Activated B cell treated with CpG ODN at 0.5 μM for 24 hours (primary cell): ENCODE measurements at regions not wholly inside any gene's neighbourhood (a gene's known extent, or its start where the extent isn't known, plus 50 kb on each side); places are given as distances from the start of the nearest gene placed in this dataset.

Experiments
- ATAC-seq: fragments of 200-7000 bp; cut with Tn5 transposase; one replicate; pipeline ENCODE4 v1.10.0; 2021; ENCODE audit warnings: low read depth, mild to moderate bottlenecking, moderate library complexity
- CTCF ChIA-PET: fragments of 350-600 bp; sonication (Branson Sonifier 250); formaldehyde crosslinking; loops from one replicate; lab custom pipeline; 2021; ENCODE audit warnings: antibody characterized with exemption; lab: Charles Lee
- POLR2A ChIA-PET: fragments of 350-600 bp; sonication (Branson Sonifier 250); formaldehyde crosslinking; loops from one replicate; lab custom pipeline; 2021; ENCODE audit warnings: antibody characterized with exemption; lab: Charles Lee
- DNase-seq: peaks from one replicate; pipeline ENCODE4 v3.0.0; 2022
- H3K27ac Mint-ChIP-seq: one replicate; pipeline ENCODE4 v1.8.0; 2020; ENCODE audit warnings: mixed read lengths
- H3K27me3 Mint-ChIP-seq: one replicate; pipeline ENCODE4 v1.8.0; 2021; ENCODE audit warnings: mixed read lengths
- H3K36me3 Mint-ChIP-seq: one replicate; pipeline ENCODE4 v1.8.0; 2021; ENCODE audit warnings: low read depth, mixed read lengths
- H3K4me1 Mint-ChIP-seq: one replicate; pipeline ENCODE4 v1.8.0; 2021; ENCODE audit warnings: mixed read lengths
- H3K4me3 Mint-ChIP-seq: one replicate; pipeline ENCODE4 v1.8.0; 2020; ENCODE audit warnings: mild to moderate bottlenecking, mixed read lengths
- H3K9me3 Mint-ChIP-seq: one replicate; pipeline ENCODE4 v1.8.0; 2020; ENCODE audit warnings: mixed read lengths
- intact Hi-C: fragments of 100-400 bp; cut with micrococcal nuclease; formaldehyde crosslinking; loops from one replicate; pipeline ENCODE4 v1.15.1; 2024
- TF ChIP-seq, protein P1 (sequence below): fragments of 200-600 bp; IDR thresholded peaks from one replicate; pipeline ENCODE4 v1.8.0; 2022; ENCODE audit warnings: antibody characterized with exemption, mild to moderate bottlenecking

DNA sequence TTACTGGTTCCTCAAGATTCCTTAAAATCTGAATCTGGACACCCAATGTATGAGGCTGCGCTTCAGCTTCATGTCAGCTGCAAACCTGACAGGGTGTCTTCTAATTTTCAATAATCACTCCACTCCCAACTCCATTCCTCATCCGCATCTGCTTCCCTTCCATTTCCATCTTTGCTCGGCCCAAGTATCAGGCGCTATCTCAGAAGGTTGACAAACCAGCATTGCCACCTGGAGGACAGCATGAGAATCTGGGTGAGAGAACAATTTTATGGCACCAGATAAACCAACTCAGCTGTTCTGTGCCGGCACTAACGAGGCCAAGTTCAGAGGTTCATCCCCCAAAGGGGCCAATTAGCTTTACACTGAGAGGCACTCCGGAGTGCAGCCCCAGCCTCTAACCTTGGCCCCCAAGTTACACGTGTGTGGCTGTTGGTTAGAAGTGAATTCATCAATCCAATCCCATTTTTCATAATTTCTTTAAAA lies 79.1 kb upstream of the LMO2 start:
- TF ChIP-seq, protein P1, sequence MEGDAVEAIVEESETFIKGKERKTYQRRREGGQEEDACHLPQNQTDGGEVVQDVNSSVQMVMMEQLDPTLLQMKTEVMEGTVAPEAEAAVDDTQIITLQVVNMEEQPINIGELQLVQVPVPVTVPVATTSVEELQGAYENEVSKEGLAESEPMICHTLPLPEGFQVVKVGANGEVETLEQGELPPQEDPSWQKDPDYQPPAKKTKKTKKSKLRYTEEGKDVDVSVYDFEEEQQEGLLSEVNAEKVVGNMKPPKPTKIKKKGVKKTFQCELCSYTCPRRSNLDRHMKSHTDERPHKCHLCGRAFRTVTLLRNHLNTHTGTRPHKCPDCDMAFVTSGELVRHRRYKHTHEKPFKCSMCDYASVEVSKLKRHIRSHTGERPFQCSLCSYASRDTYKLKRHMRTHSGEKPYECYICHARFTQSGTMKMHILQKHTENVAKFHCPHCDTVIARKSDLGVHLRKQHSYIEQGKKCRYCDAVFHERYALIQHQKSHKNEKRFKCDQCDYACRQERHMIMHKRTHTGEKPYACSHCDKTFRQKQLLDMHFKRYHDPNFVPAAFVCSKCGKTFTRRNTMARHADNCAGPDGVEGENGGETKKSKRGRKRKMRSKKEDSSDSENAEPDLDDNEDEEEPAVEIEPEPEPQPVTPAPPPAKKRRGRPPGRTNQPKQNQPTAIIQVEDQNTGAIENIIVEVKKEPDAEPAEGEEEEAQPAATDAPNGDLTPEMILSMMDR: no peak
- Mint-ChIP-seq H3K36me3 (no peaks in the 10 kb centered on the region), H3K27ac (no peak overlapping the region), H3K4me3 (no peak overlapping the region), H3K9me3 (no peaks in the 10 kb centered on the region), H3K27me3 (peaks cover 4% of the 10 kb centered on the region), H3K4me1 (peaks cover 5% of the 10 kb centered on the region)
- no peak for DNase-seq
- POLR2A ChIA-PET: interaction anchor here (1.3 to 1.6 kb wide), 4 partner anchors 58 to 112 kb away, joined by 3 to 6 read pairs (median 4); no protein-coding TSS in a partner anchor
- ATAC-seq: peak; percentile 87
- intact Hi-C loops: loop anchor here (1.0 kb wide), 5 partner anchors 17 to 163 kb away; no protein-coding TSS in a partner anchor
- CTCF ChIA-PET: interaction anchor here (0.6 to 5.5 kb wide), 26 partner anchors 9 to 387 kb away, joined by 3 to 99 read pairs (median 5); partner anchors contain the start of gene ABTB2

DNA sequence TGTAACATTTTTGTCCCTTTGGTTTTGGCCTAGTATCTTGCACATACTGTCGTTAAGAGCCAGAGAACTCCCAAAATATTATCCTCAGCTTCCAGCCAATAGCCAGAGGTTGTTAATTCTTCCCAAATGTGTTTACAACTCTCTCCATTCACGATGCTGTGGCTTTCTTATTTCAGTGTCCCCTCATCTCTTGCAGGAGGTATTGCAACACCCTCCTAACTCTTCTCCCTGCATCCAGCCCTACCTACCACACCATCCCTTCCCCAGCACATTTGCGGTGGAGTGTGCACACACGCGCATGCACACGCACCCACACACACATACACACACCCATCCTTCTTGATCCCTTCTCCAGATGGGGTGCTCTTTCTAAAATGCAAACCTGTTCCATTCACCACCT lies 75.6 kb upstream of the LMO2 start:
- TF ChIP-seq, protein P1: no peak
- CTCF ChIA-PET: interaction anchor here (0.8 to 1.5 kb wide), 3 partner anchors 9 to 107 kb away, joined by 3 read pairs; no protein-coding TSS in a partner anchor
- intact Hi-C loops: no loop called here
- ATAC-seq (no peak), DNase-seq (no peak)
- H3K27ac Mint-ChIP-seq: no peak overlapping the region
- peaks cover 5% of the 10 kb centered on the region for H3K4me1 Mint-ChIP-seq
- H3K4me3 Mint-ChIP-seq: no peak overlapping the region
- no peaks in the 10 kb centered on the region for H3K9me3 Mint-ChIP-seq
- POLR2A ChIA-PET: no interaction called here
- H3K27me3 Mint-ChIP-seq: no peaks in the 10 kb centered on the region
- H3K36me3 Mint-ChIP-seq: no peaks in the 10 kb centered on the region

DNA sequence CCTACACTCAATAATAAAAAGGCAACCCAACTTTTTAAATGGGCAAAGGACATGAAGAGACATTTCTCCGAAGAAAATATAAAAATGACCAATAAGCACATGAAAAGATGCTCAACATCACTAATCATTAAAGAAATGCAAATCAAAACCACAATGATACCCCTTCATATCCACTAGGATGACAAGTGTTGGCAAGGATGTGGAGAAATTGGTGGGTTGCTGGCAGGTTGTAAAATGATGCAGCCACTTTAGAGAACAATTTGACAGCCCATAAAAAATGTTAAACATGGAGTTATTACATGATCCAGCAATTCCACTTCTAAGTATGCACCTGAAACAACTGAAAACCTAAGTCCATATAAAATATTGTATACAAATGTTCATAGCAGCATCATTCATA lies 73.2 kb upstream of the LMO2 start:
- Mint-ChIP-seq H3K4me1 (no peaks in the 10 kb centered on the region), H3K27me3 (no peaks in the 10 kb centered on the region), H3K9me3 (no peaks in the 10 kb centered on the region), H3K4me3 (no peak overlapping the region), H3K36me3 (no peaks in the 10 kb centered on the region), H3K27ac (no peak overlapping the region)
- ChIA-PET POLR2A (no interaction called here), CTCF (no interaction called here)
- TF ChIP-seq, protein P1: no peak
- no peak for DNase-seq
- intact Hi-C loops: no loop called here
- ATAC-seq: no peak

- no peaks in the 10 kb centered on the region for H3K4me1 Mint-ChIP-seq
- no peaks in the 10 kb centered on the region for H3K9me3 Mint-ChIP-seq
- POLR2A ChIA-PET: interaction anchor here (0.7 kb wide), 1 partner anchor 1068 kb away, joined by 6 read pairs; no protein-coding TSS in a partner anchor
- H3K27me3 Mint-ChIP-seq: no peaks in the 10 kb centered on the region
- H3K4me3 Mint-ChIP-seq: no peak overlapping the region
- no peaks in the 10 kb centered on the region for H3K36me3 Mint-ChIP-seq
- CTCF ChIA-PET: interaction anchor here (1.4 kb wide), 1 partner anchor 9 kb away, joined by 4 read pairs; no protein-coding TSS in a partner anchor
- ATAC-seq (no peak), DNase-seq (no peak)
- TF ChIP-seq, protein P1: no peak
- no peak overlapping the region for H3K27ac Mint-ChIP-seq
- intact Hi-C loops: no loop called here
Observed at GRCh38 chr11:33959855-33960400, 68.1 kb upstream of the LMO2 start.

DNA sequence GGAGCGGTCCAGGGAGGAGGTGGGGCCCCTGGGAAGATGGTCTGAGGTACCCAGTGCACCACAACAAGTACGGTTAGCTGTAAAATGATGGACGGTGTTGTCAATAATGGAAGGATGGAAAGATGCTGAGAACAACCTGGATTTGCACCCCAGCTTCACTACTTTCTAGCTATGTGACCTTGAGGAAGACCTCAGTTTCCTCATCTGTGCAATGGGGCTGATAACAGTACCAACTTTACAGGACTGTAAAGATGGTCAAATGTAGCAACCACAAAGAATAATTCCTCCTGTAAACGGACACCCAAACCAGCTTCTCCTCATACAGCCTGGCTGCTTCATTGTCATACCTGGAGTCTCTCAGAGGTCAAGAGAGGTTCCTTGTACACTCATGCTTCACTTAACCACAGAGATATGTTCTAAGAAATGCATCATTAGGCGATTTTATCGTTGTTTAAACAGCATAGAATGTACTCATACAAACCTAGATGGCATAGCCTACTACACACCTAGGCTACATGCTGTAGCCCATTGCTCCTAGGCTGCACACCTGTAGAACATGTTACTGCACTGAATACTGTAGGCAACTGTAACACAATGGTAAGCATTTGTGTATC lies 65.5 kb upstream of the LMO2 start:
- ChIA-PET CTCF (interaction anchor here (0.6 kb wide), 1 partner anchor 9 kb away, joined by 3 read pairs; no protein-coding TSS in a partner anchor), POLR2A (no interaction called here)
- Mint-ChIP-seq H3K4me1 (no peaks in the 10 kb centered on the region), H3K27ac (no peak overlapping the region), H3K9me3 (no peaks in the 10 kb centered on the region), H3K27me3 (no peaks in the 10 kb centered on the region), H3K36me3 (no peaks in the 10 kb centered on the region), H3K4me3 (no peak overlapping the region)
- ATAC-seq: no peak
- TF ChIP-seq, protein P1: no peak
- intact Hi-C loops: no loop called here
- no peak for DNase-seq
